Right ventricle myocardium superior (tissue), 1 donor: ENCODE measurements at regions not wholly inside any gene's neighbourhood (a gene's known extent, or its start where the extent isn't known, plus 50 kb on each side); places are given as distances from the start of the nearest gene placed in this dataset.
"Not testable (repeated sequence)": the region's sequence is repeated elsewhere in the genome, so short reads cannot be mapped to it uniquely, and the experiment has no call there.

Source experiments
- ATAC-seq: fragments of 200-7000 bp; cut with Tn5 transposase; one replicate; pipeline ENCODE4 v1.9.1; 2020; ENCODE audit warnings: mild to moderate bottlenecking; ENCODE audit not compliant: poor library complexity
- DNase-seq: peaks from one replicate; pipeline ENCODE4 v3.0.0-alpha.2; 2020
- intact Hi-C: fragments of 100-400 bp; cut with DNase I; formaldehyde crosslinking; loops from one replicate; pipeline ENCODE4 v1.11.2; 2022
- donor health status: DM: no; HTN: yes; CAD: no; lungs with severe emphysema.

DNA sequence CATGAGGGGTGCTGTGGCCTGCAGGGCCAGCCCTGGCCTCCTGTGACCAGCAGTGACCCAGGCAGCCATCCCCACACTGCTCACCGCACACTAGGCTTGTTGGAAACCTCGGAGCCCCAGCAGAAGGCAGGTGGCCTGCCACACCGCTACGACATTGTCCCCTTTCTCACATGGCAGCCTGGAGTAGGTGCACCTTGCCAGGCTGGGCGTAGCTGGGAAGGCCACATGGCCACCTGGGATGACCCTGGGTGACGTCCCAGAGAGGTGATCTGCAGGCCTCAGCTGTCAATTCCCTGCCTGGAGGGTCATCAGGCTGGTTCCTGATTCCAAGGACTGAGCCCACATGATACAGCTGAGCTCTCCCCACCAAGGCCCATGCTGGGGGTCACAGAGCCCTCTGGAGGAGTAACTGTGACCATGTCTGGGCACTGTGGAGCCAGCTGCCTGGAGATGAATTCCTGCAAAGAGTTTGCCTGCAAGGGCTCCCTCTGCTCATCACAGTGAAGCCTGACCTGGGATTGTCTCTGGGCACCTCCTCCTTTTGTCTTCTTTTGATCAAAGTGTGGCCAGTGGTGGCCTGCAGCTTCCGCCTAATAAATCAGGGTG is 119.6 kb upstream of the OTOS start:
- ATAC-seq: peak; percentile 65
- intact Hi-C loops: loop anchor here (2.0 kb wide), 1 partner anchor 23 kb away; no protein-coding TSS in a partner anchor
- DNase-seq: peak; percentile 56

DNA sequence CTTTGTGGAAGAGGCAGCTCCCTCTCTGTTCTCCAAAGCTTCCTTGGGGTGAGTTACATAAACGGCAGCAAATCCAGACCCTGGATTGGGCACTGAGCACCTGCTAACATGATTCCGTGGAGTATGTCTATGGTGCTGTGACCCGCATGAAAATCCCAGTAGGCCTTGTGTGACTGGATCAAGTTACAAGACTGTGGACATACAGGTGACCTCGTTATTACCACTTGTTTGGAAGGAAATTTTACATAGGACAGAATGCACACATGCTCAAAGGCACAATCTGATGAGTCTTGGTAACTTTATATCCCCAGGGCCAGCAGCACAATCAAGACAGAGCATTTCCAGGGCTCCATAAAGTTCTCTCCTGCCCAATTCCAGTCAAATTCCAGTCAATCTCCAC is 120.2 kb upstream of the OTOS start:
- DNase-seq: no peak
- intact Hi-C loops: no loop called here
- no peak for ATAC-seq

DNA sequence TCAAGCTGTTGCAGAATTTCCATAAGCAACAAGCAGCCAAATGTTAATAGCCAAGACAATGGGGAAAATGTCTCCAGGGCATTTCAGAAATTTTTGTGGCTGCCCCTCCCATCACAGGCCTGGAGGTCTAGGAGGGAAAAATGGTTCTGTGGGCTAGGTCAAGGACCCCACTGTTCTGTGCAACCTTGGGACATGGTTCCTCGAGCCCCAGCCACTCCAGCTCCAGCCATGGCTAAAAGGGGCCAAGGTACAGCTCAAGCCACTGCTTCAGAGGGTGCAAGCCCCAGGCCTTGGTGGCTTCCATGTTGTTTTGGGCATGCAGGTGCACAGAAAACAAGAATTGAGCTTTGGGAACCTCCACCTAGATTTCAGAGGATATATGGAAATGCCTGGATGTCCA is 122.1 kb upstream of the OTOS start:
- ATAC-seq, intact Hi-C loops, DNase-seq: not testable (repeated sequence)

DNA sequence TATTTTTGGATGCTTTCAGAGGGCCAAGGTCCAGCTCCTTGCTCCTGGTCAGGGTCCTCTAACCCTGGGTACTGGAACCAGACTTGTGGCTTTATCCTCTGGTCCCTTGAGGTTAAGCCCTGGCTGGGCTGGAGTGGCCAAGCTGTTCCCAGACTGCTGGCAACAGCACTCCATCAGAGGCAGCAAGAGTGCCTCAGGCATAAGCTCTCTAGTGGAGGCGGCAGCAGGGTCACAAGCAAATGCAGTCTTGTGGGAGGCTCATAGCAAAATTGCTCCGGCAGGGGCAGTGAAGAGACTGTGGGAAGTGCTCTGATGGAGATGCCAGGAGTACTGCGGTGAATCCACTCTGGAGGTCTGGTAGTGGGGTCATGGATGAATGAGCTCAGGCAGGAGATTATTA is 128.9 kb upstream of the OTOS start:
- intact Hi-C loops: no loop called here
- DNase-seq (peak; percentile 36), ATAC-seq (no peak)

DNA sequence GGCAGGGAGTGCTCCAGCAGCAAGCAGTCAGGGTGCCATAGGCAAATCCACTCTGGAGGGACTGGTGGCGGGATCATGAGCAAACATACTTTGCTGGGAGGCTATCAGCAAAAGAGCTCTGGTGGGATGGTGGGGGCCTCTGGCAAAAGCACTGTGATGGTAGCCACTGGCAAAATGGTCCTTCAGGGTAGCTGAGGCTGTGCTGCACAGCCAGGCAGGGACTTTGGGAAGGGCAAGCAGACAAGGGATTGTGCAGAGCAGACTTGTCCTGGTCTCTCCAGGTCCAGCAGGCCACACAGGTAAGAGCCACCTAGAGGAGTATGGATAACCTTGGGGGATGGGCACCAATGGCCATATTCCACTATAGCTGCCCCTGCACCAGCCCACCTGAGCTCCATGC is 129.4 kb upstream of the OTOS start:
- intact Hi-C loops: no loop called here
- DNase-seq (no peak), ATAC-seq (no peak)

GRCh38 chr2:240271716-240272341 is 131.4 kb upstream of the OTOS start:
- DNase-seq (no peak), ATAC-seq (no peak)
- intact Hi-C loops: no loop called here

GRCh38 chr2:240275386-240275785 is 134.9 kb upstream of the OTOS start:
- ATAC-seq (no peak), DNase-seq (no peak)
- intact Hi-C loops: no loop called here

DNA sequence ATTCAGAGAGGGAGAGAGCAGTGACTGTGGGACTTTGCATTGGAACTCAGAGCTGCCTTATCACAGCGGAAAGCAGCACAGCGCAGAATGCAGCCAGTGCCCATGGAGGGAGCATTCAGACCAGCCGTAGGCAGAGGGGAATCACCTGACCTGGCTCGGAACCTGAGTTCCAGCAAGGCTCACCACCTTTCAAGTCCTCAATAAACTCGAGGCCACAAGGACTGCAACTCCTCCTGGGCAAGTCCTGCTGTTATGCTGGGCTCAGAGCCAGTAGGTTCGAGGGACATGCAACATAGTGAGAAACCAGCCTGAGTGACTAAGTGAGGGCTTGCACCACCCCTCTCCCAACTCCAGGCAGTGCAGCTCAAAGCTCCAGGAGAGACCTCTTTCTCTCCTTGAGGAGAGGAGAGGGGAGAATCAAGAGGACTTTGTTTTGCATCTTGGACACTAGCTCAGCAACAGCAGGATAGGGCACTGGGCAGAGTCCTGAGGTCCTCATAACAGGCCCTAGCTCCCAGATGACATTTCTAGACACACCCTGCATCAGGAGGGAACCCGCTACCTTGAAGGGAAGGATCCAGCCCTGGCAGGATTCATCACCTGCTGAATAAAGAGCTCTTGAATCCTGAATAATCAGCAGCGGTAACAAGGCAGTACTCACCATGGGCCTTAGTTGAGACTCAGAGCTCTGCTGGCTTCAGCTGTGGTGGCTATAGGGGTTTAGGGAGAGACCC is 136.8 kb upstream of the OTOS start:
- DNase-seq (no peak), ATAC-seq (no peak)

DNA sequence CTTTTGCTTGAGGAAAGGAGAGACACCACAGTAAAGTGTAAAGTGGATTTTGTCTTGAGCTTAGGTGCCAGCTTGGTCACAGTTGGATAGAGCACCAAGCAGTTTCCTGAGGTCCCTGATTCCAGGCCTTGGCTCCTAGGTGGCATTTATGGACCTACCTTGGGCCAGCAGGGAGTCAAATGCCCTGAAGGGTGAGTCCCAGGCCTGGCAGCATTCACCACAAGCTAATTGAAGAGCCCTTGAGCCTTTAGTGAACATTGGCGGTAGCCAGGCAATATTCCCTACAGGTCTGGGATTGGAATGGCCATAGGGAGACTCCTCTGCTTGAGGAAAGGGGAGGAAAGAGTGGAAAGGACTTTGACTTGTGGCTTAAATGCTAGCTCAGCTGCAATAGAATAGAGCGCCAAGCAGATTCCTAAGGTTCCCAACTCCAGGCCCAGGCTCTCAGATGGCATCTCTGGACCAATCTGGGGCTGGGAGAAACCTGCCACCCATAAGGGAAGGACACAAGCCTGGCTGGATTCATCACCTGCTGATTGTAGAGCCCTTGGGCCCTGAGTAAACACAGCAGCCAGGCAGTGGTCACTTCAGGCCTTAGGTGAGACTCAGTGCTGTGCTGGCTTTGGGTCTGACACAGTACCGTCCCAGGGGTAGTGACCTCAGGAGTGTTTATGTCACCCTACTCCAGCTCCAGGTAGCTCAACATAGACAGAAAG is 137.5 kb upstream of the OTOS start:
- no peak for ATAC-seq
- DNase-seq: no peak
- intact Hi-C loops: no loop called here

More for the DNA sequence above, 136.8 kb upstream of the OTOS start:
- intact Hi-C loops: no loop called here

DNA sequence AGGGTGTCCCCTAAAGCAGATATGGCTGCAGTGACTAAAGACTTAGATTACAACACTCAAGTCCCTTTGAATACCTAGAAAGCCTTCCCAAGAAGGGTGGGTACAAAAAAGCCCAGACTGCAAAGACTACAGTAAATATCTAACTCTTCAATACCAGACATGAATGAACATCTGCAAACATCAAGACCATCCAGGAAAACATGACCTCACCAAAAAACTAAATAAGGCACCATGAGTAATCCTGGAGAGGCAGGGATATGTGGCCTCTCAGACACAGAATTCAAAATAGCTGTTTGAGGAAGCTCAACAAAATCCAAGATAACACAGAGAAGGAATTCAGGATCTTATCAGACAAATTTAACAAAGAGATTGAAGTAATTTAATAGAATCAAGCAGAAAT is 138.2 kb upstream of the OTOS start:
- DNase-seq (no peak), ATAC-seq (no peak)
- intact Hi-C loops: no loop called here

DNA sequence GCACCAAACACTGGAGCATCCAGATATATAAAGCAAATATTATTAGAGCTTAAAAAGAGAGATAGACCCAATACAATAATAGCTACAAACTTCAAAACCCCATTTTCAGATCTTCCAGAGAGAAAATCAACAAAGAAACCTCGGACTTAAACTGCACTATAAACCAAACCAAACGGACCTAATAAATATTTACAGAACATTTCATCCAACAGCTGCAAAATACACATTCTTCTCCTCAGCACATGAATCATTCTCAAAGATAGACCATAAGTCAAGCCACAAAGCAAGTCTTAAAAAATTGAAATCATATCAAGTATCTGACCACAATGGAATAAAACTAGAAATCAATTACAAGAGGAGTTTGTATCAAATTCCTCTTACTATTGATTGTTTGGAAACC is 140.2 kb upstream of the OTOS start:
- ATAC-seq: no peak
- intact Hi-C loops: no loop called here

GRCh38 chr2:240284503-240285259 is 144.2 kb upstream of the OTOS start:
- intact Hi-C loops: no loop called here
- ATAC-seq (no peak), DNase-seq (no peak)

More for the DNA sequence above, 140.2 kb upstream of the OTOS start:
- DNase-seq: no peak

DNA sequence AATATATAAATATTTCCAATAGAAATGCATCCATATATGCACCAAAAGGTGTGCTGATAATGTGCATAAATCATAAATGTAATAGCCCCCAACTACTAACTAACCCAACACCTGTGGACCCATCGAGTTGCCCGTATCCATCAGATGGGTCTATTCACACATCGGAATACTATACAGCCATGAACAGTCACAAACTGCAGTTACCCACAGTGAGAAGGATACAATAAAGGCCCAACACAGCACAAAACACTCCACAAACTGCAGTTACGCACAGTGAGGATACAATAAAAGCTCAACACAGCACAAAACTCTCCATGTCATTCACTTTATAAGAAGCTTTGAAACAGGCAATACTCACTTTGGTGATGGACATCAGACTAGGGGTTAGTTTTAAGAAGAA is 145.3 kb upstream of the OTOS start:
- intact Hi-C loops: no loop called here
- ATAC-seq: no peak
- no peak for DNase-seq

GRCh38 chr2:240286596-240286995 is 146.1 kb upstream of the OTOS start:
- DNase-seq: no peak
- ATAC-seq: peak; percentile 61
- intact Hi-C loops: no loop called here

DNA sequence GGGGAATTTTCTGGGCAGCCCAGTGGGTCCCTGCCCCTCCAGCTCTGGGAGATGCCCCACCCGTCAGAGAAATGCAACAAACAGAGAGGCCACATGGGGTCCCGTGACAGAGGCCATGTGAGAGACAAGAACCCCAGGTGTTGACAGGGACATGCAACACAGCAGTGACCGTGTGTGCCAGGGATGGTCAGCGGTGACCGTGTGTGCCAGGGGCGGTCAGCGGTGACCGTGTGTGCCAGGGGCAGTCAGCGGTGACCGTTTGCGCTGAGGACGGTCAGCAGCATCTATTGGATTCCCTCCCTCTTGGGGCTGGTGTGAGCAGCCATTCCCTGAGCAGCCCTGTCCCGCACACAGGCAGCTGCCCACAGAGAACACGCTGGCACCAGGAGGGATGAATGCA is 146.6 kb upstream of the OTOS start:
- peak; percentile 56 for ATAC-seq
- DNase-seq: no peak
- intact Hi-C loops: no loop called here

GRCh38 chr2:240287496-240288086 is 147.1 kb upstream of the OTOS start:
- ATAC-seq (peak; percentile 53), DNase-seq (no peak)
- intact Hi-C loops: no loop called here

DNA sequence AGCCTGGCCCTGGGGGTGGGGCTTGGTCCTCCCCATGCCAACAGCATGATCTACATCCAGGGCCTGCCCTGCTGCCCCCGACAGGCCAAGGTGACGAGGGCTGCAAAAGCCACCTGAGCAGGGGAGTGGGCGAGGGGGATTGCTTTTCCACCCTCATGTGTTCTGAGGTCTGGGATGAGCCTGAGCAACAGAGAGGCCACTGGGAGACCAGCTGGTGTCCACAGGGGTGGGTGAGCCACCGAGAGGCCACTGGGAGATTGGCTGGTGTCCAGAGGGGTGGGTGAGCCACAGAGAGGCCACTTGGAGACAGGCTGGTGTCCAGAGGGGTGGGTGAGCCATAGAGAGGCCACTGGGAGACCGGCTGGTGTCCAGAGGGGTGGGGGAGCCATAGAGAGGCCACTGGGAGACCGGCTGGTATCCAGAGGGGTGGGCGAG is 147.4 kb upstream of the GPC1 start:
- ATAC-seq (no peak), DNase-seq (no peak)
- intact Hi-C loops: no loop called here

DNA sequence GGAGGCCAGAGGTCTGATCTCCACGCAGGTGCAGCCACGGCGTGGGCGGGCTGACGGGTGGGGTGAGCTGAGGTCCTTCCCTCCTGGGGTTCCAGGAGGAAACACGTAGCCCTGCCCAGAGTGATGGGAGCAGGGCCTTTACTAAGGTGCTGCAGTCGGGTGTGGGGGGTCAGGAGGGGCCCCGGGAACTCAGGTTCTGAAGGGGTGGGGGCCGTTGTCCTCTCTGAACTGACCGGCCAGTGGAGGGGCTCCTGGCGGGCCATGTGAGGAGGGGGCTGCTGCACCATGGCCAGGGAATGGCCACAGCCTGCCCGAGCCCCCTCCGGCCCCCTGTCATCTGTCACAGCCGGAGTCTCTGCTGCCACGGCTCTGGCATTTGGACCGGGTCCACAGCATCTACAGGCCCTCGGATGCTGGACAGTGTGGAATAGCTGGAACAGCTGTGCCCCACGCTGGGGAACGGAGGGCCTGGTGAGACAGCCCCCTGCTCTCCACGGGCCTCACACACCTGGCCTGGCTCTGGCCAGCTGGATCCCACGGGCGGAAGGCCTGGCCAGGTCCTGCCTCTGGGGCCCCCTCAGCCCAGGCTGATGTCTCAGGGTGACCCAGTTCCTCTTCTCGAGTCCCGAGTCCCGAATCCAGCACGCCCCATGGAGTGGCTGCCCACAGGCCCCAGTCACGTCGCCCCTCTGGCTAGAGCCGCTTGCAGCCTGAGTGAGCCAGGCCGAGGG is 145.6 kb upstream of the GPC1 start:
- ATAC-seq (no peak), DNase-seq (peak; percentile 33)
- intact Hi-C loops: loop anchor here (10.0 kb wide), 2 partner anchors 55 to 145 kb away; partner anchors contain the start of gene GPC1
